ENCODE measurements at regions not wholly inside any gene's neighbourhood (a gene's known extent, or its start where the extent isn't known, plus 50 kb on each side); places are given as distances from the start of the nearest gene placed in this dataset.
A peak's percentile ranks its signal among the peaks of the same experiment; 100 is the strongest.

- DNase-seq (ENCODE audit: low read depth), result no peak
- TF ChIP-seq, protein P1, sequence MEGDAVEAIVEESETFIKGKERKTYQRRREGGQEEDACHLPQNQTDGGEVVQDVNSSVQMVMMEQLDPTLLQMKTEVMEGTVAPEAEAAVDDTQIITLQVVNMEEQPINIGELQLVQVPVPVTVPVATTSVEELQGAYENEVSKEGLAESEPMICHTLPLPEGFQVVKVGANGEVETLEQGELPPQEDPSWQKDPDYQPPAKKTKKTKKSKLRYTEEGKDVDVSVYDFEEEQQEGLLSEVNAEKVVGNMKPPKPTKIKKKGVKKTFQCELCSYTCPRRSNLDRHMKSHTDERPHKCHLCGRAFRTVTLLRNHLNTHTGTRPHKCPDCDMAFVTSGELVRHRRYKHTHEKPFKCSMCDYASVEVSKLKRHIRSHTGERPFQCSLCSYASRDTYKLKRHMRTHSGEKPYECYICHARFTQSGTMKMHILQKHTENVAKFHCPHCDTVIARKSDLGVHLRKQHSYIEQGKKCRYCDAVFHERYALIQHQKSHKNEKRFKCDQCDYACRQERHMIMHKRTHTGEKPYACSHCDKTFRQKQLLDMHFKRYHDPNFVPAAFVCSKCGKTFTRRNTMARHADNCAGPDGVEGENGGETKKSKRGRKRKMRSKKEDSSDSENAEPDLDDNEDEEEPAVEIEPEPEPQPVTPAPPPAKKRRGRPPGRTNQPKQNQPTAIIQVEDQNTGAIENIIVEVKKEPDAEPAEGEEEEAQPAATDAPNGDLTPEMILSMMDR (IDR thresholded peaks at IDR 0.05; ENCODE audit: insufficient read depth, low read depth, low read length), result no peak
- H3K4me3 ChIP-seq (ENCODE audit: low read depth, low read length), result no peak overlapping the region
Measured at GRCh38 chr14:101073598-101073965, 170.1 kb upstream of the RTL1 start.

GRCh38 chr14:101074196-101075024, 170.9 kb upstream of the RTL1 start:
- H3K4me3 ChIP-seq (ENCODE audit: low read depth, low read length), result no peak overlapping the region
- no peak for DNase-seq (ENCODE audit: low read depth)
- TF ChIP-seq, protein P1 (IDR thresholded peaks at IDR 0.05; ENCODE audit: insufficient read depth, low read depth, low read length), result no peak

- TF ChIP-seq, protein P1 (IDR thresholded peaks at IDR 0.05; ENCODE audit: insufficient read depth, low read depth, low read length), result no peak
- DNase-seq (ENCODE audit: low read depth), result no peak
- H3K4me3 ChIP-seq (ENCODE audit: low read depth, low read length), result no peak overlapping the region
Measured at GRCh38 chr14:101075025-101075800, 171.7 kb upstream of the RTL1 start.

GRCh38 chr14:101075801-101076413, 172.4 kb upstream of the RTL1 start:
- no peak for DNase-seq (ENCODE audit: low read depth)
- H3K4me3 ChIP-seq (ENCODE audit: low read depth, low read length), result no peak overlapping the region
- TF ChIP-seq, protein P1 (IDR thresholded peaks at IDR 0.05; ENCODE audit: insufficient read depth, low read depth, low read length), result no peak

GRCh38 chr14:101076451-101077198, 173.1 kb upstream of the RTL1 start:
- no peak overlapping the region for H3K4me3 ChIP-seq (ENCODE audit: low read depth, low read length)
- no peak for DNase-seq (ENCODE audit: low read depth)
- TF ChIP-seq, protein P1 (IDR thresholded peaks at IDR 0.05; ENCODE audit: insufficient read depth, low read depth, low read length), result no peak

- no peak for DNase-seq (ENCODE audit: low read depth)
- H3K4me3 ChIP-seq (ENCODE audit: low read depth, low read length), result peak overlapping the region; percentile 30
- TF ChIP-seq, protein P1 (IDR thresholded peaks at IDR 0.05; ENCODE audit: insufficient read depth, low read depth, low read length), result no peak
Measured at GRCh38 chr14:101077481-101078074, 174.1 kb upstream of the RTL1 start.
